ENCODE measurements at regions not wholly inside any gene's neighbourhood (a gene's known extent, or its start where the extent isn't known, plus 50 kb on each side); places are given as distances from the start of the nearest gene placed in this dataset.

- no peaks in the 10 kb centered on the region for H3K27me3 ChIP-seq
- no peaks in the 10 kb centered on the region for H3K4me1 ChIP-seq (replicated peaks in 1 of 2)
- H3K4me3 ChIP-seq: no peak overlapping the region
- intact Hi-C loops (cut with DNase I): no loop called here
- TF ChIP-seq POLR2A (IDR thresholded peaks at IDR 0.05) (no peak), CTCF (IDR thresholded peaks at IDR 0.05) (no peak)
- H3K9me3 ChIP-seq (replicated peaks in 1 of 3): no peaks in the 10 kb centered on the region
- H3K36me3 ChIP-seq (replicated peaks in 1 of 2): no peaks in the 10 kb centered on the region
- DNase-seq: no peak
- H3K27ac ChIP-seq: no peak overlapping the region
Measured at GRCh38 chr10:52636874-52637273, 135.7 kb downstream of the MBL2 start.

GRCh38 chr10:52637592-52637991 is 135.0 kb downstream of the MBL2 start:
- TF ChIP-seq POLR2A (IDR thresholded peaks at IDR 0.05) (no peak), CTCF (IDR thresholded peaks at IDR 0.05) (no peak)
- no peak overlapping the region for H3K4me3 ChIP-seq
- H3K27me3 ChIP-seq: no peaks in the 10 kb centered on the region
- intact Hi-C loops (cut with DNase I): no loop called here
- WGBS, 4 donors: 55 to 75% (median 69%) methylated on average over 1 of the region's 1 CpG
- H3K9me3 ChIP-seq (replicated peaks in 1 of 3): no peaks in the 10 kb centered on the region
- H3K4me1 ChIP-seq (replicated peaks in 1 of 2): no peaks in the 10 kb centered on the region
- no peak for DNase-seq
- H3K27ac ChIP-seq: no peak overlapping the region
- H3K36me3 ChIP-seq (replicated peaks in 1 of 2): no peaks in the 10 kb centered on the region

DNA sequence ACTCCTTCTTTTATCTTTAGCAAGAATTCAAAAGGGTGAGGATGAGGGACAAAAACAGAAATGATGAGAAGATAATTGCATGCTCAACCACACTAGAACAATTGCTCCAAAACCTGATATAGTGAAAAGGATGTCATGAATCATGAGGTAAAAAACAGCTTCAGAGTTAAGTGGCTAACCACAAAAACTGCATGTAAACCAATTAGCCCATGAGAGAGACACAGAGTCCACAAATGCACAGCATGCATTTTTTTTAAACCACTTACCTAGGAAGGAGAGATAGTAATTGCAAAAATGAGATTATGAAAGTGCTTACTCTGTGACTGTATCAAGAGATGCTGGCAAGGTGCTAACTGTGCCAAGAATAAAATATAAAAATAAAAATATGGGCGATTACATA is 132.9 kb downstream of the MBL2 start:
- H3K4me3 ChIP-seq: no peak overlapping the region
- TF ChIP-seq CTCF (IDR thresholded peaks at IDR 0.05) (no peak), POLR2A (IDR thresholded peaks at IDR 0.05) (no peak)
- no peak for DNase-seq
- H3K27me3 ChIP-seq: no peaks in the 10 kb centered on the region
- 0 to 27% (median 0%) methylated on average over 1 of the region's 1 CpG for WGBS, 4 donors
- no peaks in the 10 kb centered on the region for H3K36me3 ChIP-seq (replicated peaks in 1 of 2)
- intact Hi-C loops (cut with DNase I): loop anchor here in 1 of 2 donors (10.0 kb wide), 1 partner anchor 85 kb away; no protein-coding TSS in a partner anchor
- H3K9me3 ChIP-seq (replicated peaks in 1 of 3): no peaks in the 10 kb centered on the region
- no peaks in the 10 kb centered on the region for H3K4me1 ChIP-seq (replicated peaks in 1 of 2)
- no peak overlapping the region for H3K27ac ChIP-seq

DNA sequence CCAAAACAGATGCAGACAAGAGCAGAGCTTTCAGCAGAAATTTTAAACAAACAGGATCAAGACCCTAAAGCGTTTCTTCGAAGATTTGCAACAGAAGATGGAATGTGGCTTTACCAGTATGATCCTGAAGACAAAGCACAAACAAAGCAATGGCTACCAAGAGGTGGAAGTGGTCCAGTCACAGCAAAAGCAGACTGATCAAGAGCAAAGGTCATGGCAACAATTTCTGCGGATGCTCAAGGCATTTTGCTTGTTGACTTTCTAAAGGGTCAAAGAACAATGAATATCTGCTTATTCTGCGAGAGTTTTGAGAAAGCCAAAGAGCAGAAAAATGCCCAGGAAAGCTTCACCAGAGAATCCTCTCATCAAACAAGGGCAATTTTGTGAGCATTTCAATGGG is 130.4 kb downstream of the MBL2 start:
- no peak for DNase-seq
- Histone ChIP-seq H3K27ac (no peak overlapping the region), H3K4me1 (replicated peaks in 1 of 2) (no peaks in the 10 kb centered on the region), H3K9me3 (replicated peaks in 1 of 3) (no peaks in the 10 kb centered on the region), H3K27me3 (no peaks in the 10 kb centered on the region), H3K4me3 (no peak overlapping the region), H3K36me3 (replicated peaks in 1 of 2) (no peaks in the 10 kb centered on the region)
- 59 to 62% (median 61%) methylated on average over 4 of the region's 4 CpGs for WGBS, 4 donors
- TF ChIP-seq POLR2A (IDR thresholded peaks at IDR 0.05) (no peak), CTCF (IDR thresholded peaks at IDR 0.05) (no peak)
- intact Hi-C loops (cut with DNase I): loop anchor here in 1 of 2 donors (10.0 kb wide), 1 partner anchor 83 kb away; no protein-coding TSS in a partner anchor

All from adrenal gland (tissue), 9 donors.